ENCODE measurements at regions not wholly inside any gene's neighbourhood (a gene's known extent, or its start where the extent isn't known, plus 50 kb on each side); places are given as distances from the start of the nearest gene placed in this dataset.

DNA sequence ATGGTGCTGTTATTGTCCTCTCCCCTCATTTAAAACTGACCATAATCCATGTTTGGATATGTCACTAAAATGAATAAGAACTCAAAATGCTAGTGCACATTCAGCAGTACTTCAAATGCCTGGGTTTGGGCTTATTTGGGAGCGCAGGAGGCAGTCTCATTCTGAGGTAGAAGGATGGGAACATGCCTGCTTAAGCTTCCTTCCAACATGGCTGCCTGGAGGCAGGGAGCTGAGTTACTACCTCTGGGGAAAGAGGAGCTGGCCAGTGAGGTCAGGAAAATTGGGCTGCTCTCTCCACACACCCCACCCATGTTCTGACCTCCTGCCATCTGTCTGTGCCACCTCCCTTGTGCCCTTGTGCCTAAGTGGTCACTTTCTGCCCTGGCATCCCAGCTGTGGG lies 85.7 kb downstream of the PTPRS start:
- Histone ChIP-seq H2BK15ac (ENCODE audit: low read depth, low read length) (no peak overlapping the region), H3K14ac (ENCODE audit: insufficient read depth, low read length) (no peak overlapping the region), H2AFZ (ENCODE audit: low read length) (no peak overlapping the region), H4K5ac (ENCODE audit: insufficient read length, low read depth, low read length) (no peak overlapping the region), H2BK12ac (ENCODE audit: insufficient read length, low read depth, low read length) (no peak overlapping the region), H3K9ac (ENCODE audit: extremely low read depth, insufficient read length, low read length) (no peak overlapping the region), H3K4me2 (ENCODE audit: insufficient read depth, insufficient read length, low read length) (no peak overlapping the region), H2BK5ac (ENCODE audit: insufficient read length, low read length) (no peak overlapping the region), H3K4me1 (ENCODE audit: insufficient read depth, low read length) (no peaks in the 10 kb centered on the region; the same call in 1 of the 2 replicates), H3K4ac (ENCODE audit: low read depth, low read length) (no peak overlapping the region), H3K79me2 (ENCODE audit: insufficient read depth, low read length) (no peaks in the 10 kb centered on the region), H3K23ac (ENCODE audit: insufficient read length, low read depth, low read length) (no peak overlapping the region), H2BK120ac (ENCODE audit: low read depth, low read length, poor library complexity, severe bottlenecking) (no peak overlapping the region), H4K91ac (ENCODE audit: insufficient read length, low read depth, low read length) (no peak overlapping the region), H3K56ac (ENCODE audit: insufficient read length, low read depth, low read length) (no peak overlapping the region), H3K27ac (ENCODE audit: insufficient read length, low read depth, low read length) (no peak overlapping the region), H3K27me3 (ENCODE audit: insufficient read depth, low read length) (no peaks in the 10 kb centered on the region), H3K23me2 (ENCODE audit: insufficient read length, low read depth, low read length, poor library complexity, severe bottlenecking) (peaks cover 3% of the 10 kb centered on the region), H3K18ac (ENCODE audit: insufficient read length, low read depth, low read length) (no peak overlapping the region), H3K79me1 (ENCODE audit: insufficient read depth, low read depth, low read length, poor library complexity, severe bottlenecking) (no peaks in the 10 kb centered on the region), H4K20me1 (ENCODE audit: control insufficient read depth, insufficient read depth, insufficient read length) (no peaks in the 10 kb centered on the region), H2AK5ac (ENCODE audit: insufficient read length, low read length) (no peak overlapping the region), H4K8ac (replicated peaks; ENCODE audit: insufficient read length, low read depth, low read length) (no peak overlapping the region), H2BK20ac (ENCODE audit: low read depth, low read length, poor library complexity, severe bottlenecking) (no peak overlapping the region), H3T11ph (ENCODE audit: low read length) (no peak overlapping the region), H3K9me3 (ENCODE audit: control insufficient read depth, low read depth, low read length) (no peaks in the 10 kb centered on the region)
- TF ChIP-seq, protein P1, sequence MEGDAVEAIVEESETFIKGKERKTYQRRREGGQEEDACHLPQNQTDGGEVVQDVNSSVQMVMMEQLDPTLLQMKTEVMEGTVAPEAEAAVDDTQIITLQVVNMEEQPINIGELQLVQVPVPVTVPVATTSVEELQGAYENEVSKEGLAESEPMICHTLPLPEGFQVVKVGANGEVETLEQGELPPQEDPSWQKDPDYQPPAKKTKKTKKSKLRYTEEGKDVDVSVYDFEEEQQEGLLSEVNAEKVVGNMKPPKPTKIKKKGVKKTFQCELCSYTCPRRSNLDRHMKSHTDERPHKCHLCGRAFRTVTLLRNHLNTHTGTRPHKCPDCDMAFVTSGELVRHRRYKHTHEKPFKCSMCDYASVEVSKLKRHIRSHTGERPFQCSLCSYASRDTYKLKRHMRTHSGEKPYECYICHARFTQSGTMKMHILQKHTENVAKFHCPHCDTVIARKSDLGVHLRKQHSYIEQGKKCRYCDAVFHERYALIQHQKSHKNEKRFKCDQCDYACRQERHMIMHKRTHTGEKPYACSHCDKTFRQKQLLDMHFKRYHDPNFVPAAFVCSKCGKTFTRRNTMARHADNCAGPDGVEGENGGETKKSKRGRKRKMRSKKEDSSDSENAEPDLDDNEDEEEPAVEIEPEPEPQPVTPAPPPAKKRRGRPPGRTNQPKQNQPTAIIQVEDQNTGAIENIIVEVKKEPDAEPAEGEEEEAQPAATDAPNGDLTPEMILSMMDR (conservative IDR thresholded peaks at IDR 0.05): no peak
- Mint-ChIP-seq H3K4me3 (no peak overlapping the region), H3K4me1 (peaks cover 7 to 14% of the 10 kb centered on the region in 2 experiments), H3K27me3 (ENCODE audit: low read depth) (no peaks in the 10 kb centered on the region), H3K36me3 (ENCODE audit: insufficient read depth in 1 of 3, low read depth in 3 of 3) (peaks cover 46 to 71% (median 60%) of the 10 kb centered on the region in 3 experiments), H3K27ac (no peak overlapping the region), H3K9me3 (peaks cover 8 to 21% of the 10 kb centered on the region in 2 experiments)
- WGBS (ENCODE audit: extremely low coverage, insufficient read length, low lambda C conversion rate): no CpG with 5 or more reads among the region's 1 CpG
- no peak for DNase-seq
